GM19035 (cell line): ENCODE measurements at regions not wholly inside any gene's neighbourhood (a gene's known extent, or its start where the extent isn't known, plus 50 kb on each side); places are given as distances from the start of the nearest gene placed in this dataset.

Experiments
- ATAC-seq: cut with Tn5 transposase; IDR thresholded peaks from one replicate; pipeline ENCODE4 v1.9.1; 2021; ENCODE audit not compliant: unreplicated experiment

- ATAC-seq, result no peak
Measured at GRCh38 chr12:46131732-46132469, 136.9 kb downstream of the SLC38A1 start.

- no peak for ATAC-seq
Measured at GRCh38 chr12:46127656-46128055, 137.3 kb upstream of the SCAF11 start.

- no peak for ATAC-seq
Measured at GRCh38 chr12:46126050-46126727, 135.8 kb upstream of the SCAF11 start.

- ATAC-seq, result peak; percentile 90
Measured at GRCh38 chr12:46124848-46125619, 134.7 kb upstream of the SCAF11 start.

- ATAC-seq, result no peak
Measured at GRCh38 chr12:46124132-46124847, 133.9 kb upstream of the SCAF11 start.

- no peak for ATAC-seq
Measured at GRCh38 chr12:46112364-46112763, 122.0 kb upstream of the SCAF11 start.

GRCh38 chr12:46111715-46112114 is 121.3 kb upstream of the SCAF11 start:
- ATAC-seq, result no peak

GRCh38 chr12:46110928-46111699 is 120.7 kb upstream of the SCAF11 start:
- no peak for ATAC-seq

GRCh38 chr12:46110223-46110611 is 119.8 kb upstream of the SCAF11 start:
- ATAC-seq, result no peak

- ATAC-seq, result no peak
Measured at GRCh38 chr12:46109343-46110222, 119.2 kb upstream of the SCAF11 start.

GRCh38 chr12:46108721-46109120 is 118.3 kb upstream of the SCAF11 start:
- ATAC-seq, result peak; percentile 76

- ATAC-seq, result no peak
Measured at GRCh38 chr12:46107591-46107990, 117.2 kb upstream of the SCAF11 start.

- ATAC-seq, result no peak
Measured at GRCh38 chr12:46105735-46106134, 115.4 kb upstream of the SCAF11 start.

- ATAC-seq, result no peak
Measured at GRCh38 chr12:46103559-46104383, 113.4 kb upstream of the SCAF11 start.

- no peak for ATAC-seq
Measured at GRCh38 chr12:46101485-46101869, 111.1 kb upstream of the SCAF11 start.

- no peak for ATAC-seq
Measured at GRCh38 chr12:46100551-46101484, 110.4 kb upstream of the SCAF11 start.

GRCh38 chr12:46089414-46090162 is 99.2 kb upstream of the SCAF11 start:
- no peak for ATAC-seq
